ENCODE measurements at regions not wholly inside any gene's neighbourhood (a gene's known extent, or its start where the extent isn't known, plus 50 kb on each side); places are given as distances from the start of the nearest gene placed in this dataset.

DNA sequence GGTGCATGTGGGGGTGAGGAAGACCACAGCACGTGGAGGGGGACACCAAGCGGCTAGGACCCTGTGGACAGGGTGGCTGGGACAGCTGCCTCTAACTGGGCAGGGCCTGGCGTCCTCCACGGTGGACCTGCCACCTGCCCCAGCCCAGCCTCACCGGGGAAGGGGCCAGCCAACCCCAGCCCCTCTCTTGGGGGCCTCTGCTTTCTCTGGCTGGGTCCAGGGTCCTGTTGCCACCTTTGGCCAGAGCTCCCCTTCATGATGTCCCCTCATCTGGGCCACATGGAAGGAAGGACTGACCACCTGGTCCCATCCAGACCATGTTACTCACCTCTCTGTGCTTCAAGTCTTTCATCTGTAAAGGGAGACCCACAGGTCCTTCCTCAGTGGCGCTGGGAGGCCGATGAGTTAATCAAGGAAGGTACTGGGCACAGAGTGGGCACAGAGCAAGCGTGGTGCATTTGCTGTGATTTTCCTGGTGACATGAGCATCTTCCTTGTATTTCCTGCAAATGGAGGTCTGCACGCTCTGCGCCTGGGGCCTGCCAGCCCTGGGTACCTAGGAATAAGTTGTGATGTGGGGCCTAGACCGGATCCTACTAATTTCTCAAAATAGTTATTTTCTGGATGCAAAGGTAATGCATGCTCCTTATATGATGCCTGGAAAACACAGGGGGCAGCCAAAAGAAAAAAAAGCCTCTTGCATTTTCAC is 538.4 kb downstream of the TBC1D22A start:
- Histone ChIP-seq H3K27ac (ENCODE audit: low read length) (no peak overlapping the region), H3K9me3 (ENCODE audit: control insufficient read depth, insufficient read depth, low read length) (no peaks in the 10 kb centered on the region), H3K27me3 (ENCODE audit: control insufficient read depth, insufficient read depth, low read length) (no peaks in the 10 kb centered on the region), H3K4me3 (ENCODE audit: low read length) (no peak overlapping the region), H3K4me1 (ENCODE audit: control insufficient read depth, insufficient read depth, low read length) (no peaks in the 10 kb centered on the region), H3K36me3 (ENCODE audit: control insufficient read depth, insufficient read depth, low read length) (no peaks in the 10 kb centered on the region)
- Mint-ChIP-seq H3K9me3 (no peaks in the 10 kb centered on the region), H3K4me1 (no peaks in the 10 kb centered on the region), H3K4me3 (no peak overlapping the region), H3K27me3 (ENCODE audit: low read depth in 2 of 2) (peaks cover 4 to 7% of the 10 kb centered on the region in 2 donors), H3K27ac (no peak overlapping the region), H3K36me3 (no peaks in the 10 kb centered on the region)
- DNase-seq (no peak), ATAC-seq (no peak)
- WGBS (ENCODE audit: insufficient coverage), result 83% methylated on average over 11 of the region's 11 CpGs
- intact Hi-C loops (cut with micrococcal nuclease), result no loop called here
- TF ChIP-seq, protein P1, sequence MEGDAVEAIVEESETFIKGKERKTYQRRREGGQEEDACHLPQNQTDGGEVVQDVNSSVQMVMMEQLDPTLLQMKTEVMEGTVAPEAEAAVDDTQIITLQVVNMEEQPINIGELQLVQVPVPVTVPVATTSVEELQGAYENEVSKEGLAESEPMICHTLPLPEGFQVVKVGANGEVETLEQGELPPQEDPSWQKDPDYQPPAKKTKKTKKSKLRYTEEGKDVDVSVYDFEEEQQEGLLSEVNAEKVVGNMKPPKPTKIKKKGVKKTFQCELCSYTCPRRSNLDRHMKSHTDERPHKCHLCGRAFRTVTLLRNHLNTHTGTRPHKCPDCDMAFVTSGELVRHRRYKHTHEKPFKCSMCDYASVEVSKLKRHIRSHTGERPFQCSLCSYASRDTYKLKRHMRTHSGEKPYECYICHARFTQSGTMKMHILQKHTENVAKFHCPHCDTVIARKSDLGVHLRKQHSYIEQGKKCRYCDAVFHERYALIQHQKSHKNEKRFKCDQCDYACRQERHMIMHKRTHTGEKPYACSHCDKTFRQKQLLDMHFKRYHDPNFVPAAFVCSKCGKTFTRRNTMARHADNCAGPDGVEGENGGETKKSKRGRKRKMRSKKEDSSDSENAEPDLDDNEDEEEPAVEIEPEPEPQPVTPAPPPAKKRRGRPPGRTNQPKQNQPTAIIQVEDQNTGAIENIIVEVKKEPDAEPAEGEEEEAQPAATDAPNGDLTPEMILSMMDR (IDR thresholded peaks at IDR 0.05), result no peak

DNA sequence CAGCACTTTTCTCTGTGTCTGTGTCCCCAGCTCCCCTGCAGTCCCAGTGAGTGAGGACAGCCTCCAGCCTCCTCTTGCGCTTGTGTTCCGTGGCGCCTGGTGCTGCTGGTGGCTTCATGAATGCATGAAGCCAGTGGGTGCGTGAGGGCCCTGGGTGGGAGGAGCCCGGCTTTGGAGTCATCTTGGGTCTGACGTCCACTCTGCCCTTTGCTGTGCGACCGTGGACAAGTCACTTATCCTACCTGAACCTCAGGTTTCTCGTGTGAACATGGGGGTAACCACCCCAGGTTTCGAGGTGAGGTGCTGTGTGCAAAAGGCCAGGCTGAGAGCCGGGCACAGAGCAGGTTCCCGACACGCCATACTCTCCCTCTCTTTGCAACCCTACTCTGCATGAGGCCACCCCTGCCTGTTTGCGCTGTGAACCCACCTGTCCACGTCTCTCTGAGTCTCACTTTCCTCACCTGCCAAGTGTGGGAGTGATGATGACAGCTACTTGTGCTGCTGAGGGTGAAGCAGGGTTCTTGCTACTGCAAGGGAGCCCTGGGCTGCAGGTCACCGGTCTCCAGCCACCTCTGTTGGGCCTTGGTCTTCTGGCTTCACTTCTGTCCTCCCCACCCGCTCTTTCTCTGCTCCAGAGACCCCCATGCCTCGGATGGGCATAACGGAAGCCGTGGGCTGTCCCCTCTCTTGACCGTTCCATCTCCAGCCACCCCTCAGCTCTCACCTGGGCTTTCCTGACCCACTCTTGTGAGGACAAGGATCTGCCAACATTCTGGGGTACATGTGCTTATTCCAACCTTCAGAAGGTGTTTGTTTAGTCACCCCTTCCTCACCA is 537.6 kb downstream of the TBC1D22A start:
- Mint-ChIP-seq H3K9me3 (no peaks in the 10 kb centered on the region), H3K36me3 (no peaks in the 10 kb centered on the region), H3K27ac (no peak overlapping the region), H3K27me3 (ENCODE audit: low read depth in 2 of 2) (peaks cover 4 to 8% of the 10 kb centered on the region in 2 donors), H3K4me3 (no peak overlapping the region), H3K4me1 (no peaks in the 10 kb centered on the region)
- ATAC-seq (no peak), DNase-seq (no peak)
- Histone ChIP-seq H3K27ac (ENCODE audit: low read length) (no peak overlapping the region), H3K9me3 (ENCODE audit: control insufficient read depth, insufficient read depth, low read length) (no peaks in the 10 kb centered on the region), H3K36me3 (ENCODE audit: control insufficient read depth, insufficient read depth, low read length) (no peaks in the 10 kb centered on the region), H3K4me3 (ENCODE audit: low read length) (no peak overlapping the region), H3K27me3 (ENCODE audit: control insufficient read depth, insufficient read depth, low read length) (no peaks in the 10 kb centered on the region), H3K4me1 (ENCODE audit: control insufficient read depth, insufficient read depth, low read length) (no peaks in the 10 kb centered on the region)
- 85% methylated on average over 19 of the region's 21 CpGs for WGBS (ENCODE audit: insufficient coverage)
- intact Hi-C loops (cut with micrococcal nuclease), result no loop called here
- TF ChIP-seq, protein P1 (IDR thresholded peaks at IDR 0.05), result no peak

DNA sequence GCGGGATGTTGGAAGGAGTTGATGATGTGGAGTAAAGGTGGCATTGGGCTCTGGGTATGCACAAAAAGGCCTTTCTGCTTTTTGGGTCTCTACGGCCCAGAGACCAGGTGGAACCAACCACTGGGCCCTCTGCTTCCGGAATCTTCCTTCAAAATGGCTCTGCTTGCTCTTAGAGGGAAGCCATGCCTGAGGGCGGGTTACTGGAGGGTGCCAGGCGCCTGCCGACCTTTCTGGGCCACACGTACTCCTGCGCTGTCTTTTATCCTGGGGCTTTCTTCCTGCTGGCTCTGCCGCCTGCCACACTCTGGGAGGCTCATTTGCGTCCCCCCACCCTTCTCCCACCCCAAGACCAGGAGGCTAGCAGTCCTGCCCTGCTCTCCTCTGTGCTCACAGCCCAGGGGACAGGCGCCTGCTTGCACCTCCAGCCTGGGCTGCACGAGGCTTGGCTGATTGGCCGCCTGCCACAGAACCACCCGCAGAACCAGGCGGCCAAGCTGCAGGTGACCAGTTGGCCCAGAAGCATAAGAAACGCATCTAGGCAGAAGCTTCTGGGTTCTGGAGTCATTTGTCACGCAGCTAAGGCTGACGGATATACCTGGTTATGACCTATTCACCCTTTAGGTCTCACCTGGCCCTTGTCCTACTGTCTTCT is 536.9 kb downstream of the TBC1D22A start:
- Histone ChIP-seq H3K4me3 (ENCODE audit: low read length) (no peak overlapping the region), H3K27ac (ENCODE audit: low read length) (no peak overlapping the region), H3K27me3 (ENCODE audit: control insufficient read depth, insufficient read depth, low read length) (no peaks in the 10 kb centered on the region), H3K9me3 (ENCODE audit: control insufficient read depth, insufficient read depth, low read length) (no peaks in the 10 kb centered on the region), H3K4me1 (ENCODE audit: control insufficient read depth, insufficient read depth, low read length) (no peaks in the 10 kb centered on the region), H3K36me3 (ENCODE audit: control insufficient read depth, insufficient read depth, low read length) (no peaks in the 10 kb centered on the region)
- DNase-seq, result no peak
- TF ChIP-seq, protein P1 (IDR thresholded peaks at IDR 0.05), result no peak
- intact Hi-C loops (cut with micrococcal nuclease), result no loop called here
- Mint-ChIP-seq H3K4me1 (no peaks in the 10 kb centered on the region), H3K36me3 (no peaks in the 10 kb centered on the region), H3K9me3 (no peaks in the 10 kb centered on the region), H3K27me3 (ENCODE audit: low read depth in 2 of 2) (peaks cover 4 to 8% of the 10 kb centered on the region in 2 donors), H3K4me3 (no peak overlapping the region), H3K27ac (no peak overlapping the region)
- 90% methylated on average over 18 of the region's 18 CpGs for WGBS (ENCODE audit: insufficient coverage)
- no peak for ATAC-seq
